A549 (cell line): ENCODE measurements at regions not wholly inside any gene's neighbourhood (a gene's known extent, or its start where the extent isn't known, plus 50 kb on each side); places are given as distances from the start of the nearest gene placed in this dataset.

ENCODE experiments used
- ATAC-seq, 2 experiments: fragments of 200-7000 bp in 1 of 2; fragments of >200 bp in 1 of 2; cut with Nextera tagmentation in 1 of 2; cut with Tn5 transposase in 1 of 2; 3 replicates each; pipeline versions ENCODE4 v1.8.0 to v1.9.1; 2018 to 2020; ENCODE audit warnings: mild to moderate bottlenecking in 1 of 2, moderate library complexity in 1 of 2
- CTCF ChIA-PET: fragments of 300-600 bp; sonication (Branson Sonifier 250); formaldehyde crosslinking; extraction: SDS; loops from one replicate; lab custom pipeline; 2021; ENCODE audit warnings: antibody characterized with exemption, inconsistent platforms; lab: Yijun Ruan, JAX
- POLR2A ChIA-PET: fragments of 350-600 bp; formaldehyde crosslinking; extraction: SDS; loops from one replicate; lab custom pipeline; 2021; ENCODE audit warnings: antibody characterized with exemption, inconsistent platforms; lab: Yijun Ruan, JAX
- DNase-seq, 2 experiments: peaks; one replicate each; pipeline versions ENCODE4 v3.0.0 to v3.0.0-alpha.2; 2011 to 2016; ENCODE audit warnings: low read depth in 1 of 2, low spot score in 1 of 2
- FAIRE-seq: peaks from 2 replicates; lab custom pipeline; 2011; peaks lifted over from hg19 to GRCh38; lab: Jason Lieb, UNC
- H3K27ac ChIP-seq, 2 experiments: fragments of >200 bp; sonication (Bioruptor Twin); formaldehyde crosslinking; 3 replicates each; pipeline ENCODE4 v1.5.1; 2016 to 2017
- H3K4me1 ChIP-seq: fragments of >200 bp; sonication (Bioruptor Twin); formaldehyde crosslinking; 3 replicates; pipeline ENCODE4 v1.6.1; 2016
- H3K4me2 ChIP-seq: fragments of >200 bp; sonication (Bioruptor Twin); formaldehyde crosslinking; 3 replicates; pipeline ENCODE4 v1.6.1; 2016
- H3K4me3 ChIP-seq: fragments of >200 bp; sonication (Bioruptor Twin); formaldehyde crosslinking; 3 replicates; pipeline ENCODE4 v1.5.1; 2016
- H3K9me3 ChIP-seq: fragments of >200 bp; sonication (Bioruptor Twin); formaldehyde crosslinking; 3 replicates; pipeline ENCODE4 v1.6.1; 2016
- BCL3 ChIP-seq: fragments of >200 bp; sonication (Bioruptor Twin); formaldehyde crosslinking; IDR thresholded peaks from 3 replicates; pipeline ENCODE4 v1.6.1; 2016
- BHLHE40 ChIP-seq: IDR thresholded peaks from 2 replicates; pipeline ENCODE4 v1.6.1; 2012; ENCODE audit warnings: low read depth, low read length, inconsistent platforms
- CBX2 ChIP-seq: fragments of 200-600 bp; sonication (generic); IDR thresholded peaks from 2 replicates; pipeline ENCODE4 v1.6.1; 2016; ENCODE audit warnings: low read depth, mild to moderate bottlenecking, borderline replicate concordance
- CHD2 ChIP-seq: fragments of 150-350 bp; IDR thresholded peaks from 2 replicates; pipeline ENCODE4 v1.6.1; 2014; ENCODE audit warnings: low read length; ENCODE audit not compliant: partially characterized antibody
- CHD4 ChIP-seq: fragments of 200-600 bp; sonication (generic); IDR thresholded peaks from 2 replicates; pipeline ENCODE4 v1.6.1; 2016; ENCODE audit warnings: antibody characterized with exemption, mild to moderate bottlenecking, borderline replicate concordance
- CTCF ChIP-seq: fragments of >200 bp; sonication (Bioruptor Twin); formaldehyde crosslinking; IDR thresholded peaks from 3 replicates; pipeline ENCODE4 v1.5.1; 2016
- EHF ChIP-seq: fragments of 250-450 bp; sonication (Bioruptor Pico); IDR thresholded peaks from 2 replicates; pipeline ENCODE4 v1.5.0; 2020; ENCODE audit warnings: mild to moderate bottlenecking
- ELK1 ChIP-seq: fragments of 150-350 bp; IDR thresholded peaks from 2 replicates; pipeline ENCODE4 v1.6.1; 2014; ENCODE audit warnings: low read depth, mild to moderate bottlenecking, low read length
- FOSL2 ChIP-seq, 2 experiments: fragments of 450-650 bp in 1 of 2; fragments of >200 bp in 1 of 2; sonication (Bioruptor Twin) in 1 of 2; formaldehyde crosslinking; IDR thresholded peaks; 2 replicates each; pipeline versions ENCODE4 v1.5.0 to v1.6.1; 2016 to 2020; ENCODE audit warnings: mild to moderate bottlenecking in 1 of 2, moderate library complexity in 1 of 2
- HES2 ChIP-seq: fragments of >200 bp; sonication (Bioruptor Twin); formaldehyde crosslinking; IDR thresholded peaks from 2 replicates; pipeline ENCODE4 v1.6.1; 2016
- HMGXB4 ChIP-seq: fragments of 250-450 bp; sonication (Bioruptor Pico); IDR thresholded peaks from 2 replicates; pipeline ENCODE4 v1.5.0; 2021; ENCODE audit warnings: mild to moderate bottlenecking, moderate library complexity, borderline replicate concordance
- HOXB13 ChIP-seq: fragments of 250-450 bp; sonication (Bioruptor Pico); IDR thresholded peaks from 2 replicates; pipeline ENCODE4 v1.5.0; 2020; ENCODE audit warnings: low read depth, mild to moderate bottlenecking, moderate library complexity
- HOXB5 ChIP-seq: fragments of 250-450 bp; sonication (Bioruptor Pico); IDR thresholded peaks from 2 replicates; pipeline ENCODE4 v1.5.0; 2020; ENCODE audit warnings: mild to moderate bottlenecking, moderate library complexity
- KDM1A ChIP-seq: fragments of 200-600 bp; sonication (generic); IDR thresholded peaks from 2 replicates; pipeline ENCODE4 v1.6.1; 2016; ENCODE audit warnings: low read depth, mild to moderate bottlenecking
- KDM5A ChIP-seq: fragments of 200-600 bp; sonication (generic); IDR thresholded peaks from 2 replicates; pipeline ENCODE4 v1.6.1; 2016; ENCODE audit warnings: antibody characterized with exemption, mild to moderate bottlenecking
- MAFK ChIP-seq: fragments of 450-650 bp; IDR thresholded peaks from 2 replicates; pipeline ENCODE4 v1.6.1; 2014; ENCODE audit not compliant: partially characterized antibody
- MAX ChIP-seq: IDR thresholded peaks from 2 replicates; pipeline ENCODE4 v1.6.1; 2012
- MYC ChIP-seq: IDR thresholded peaks from 2 replicates; pipeline ENCODE4 v1.6.1; 2012; ENCODE audit warnings: mild to moderate bottlenecking, inconsistent platforms, low read length, improper control_type of control experiment, borderline replicate concordance
- NPAS2 ChIP-seq: fragments of 250-450 bp; sonication (Bioruptor Pico); IDR thresholded peaks from 2 replicates; pipeline ENCODE4 v1.8.0; 2022; ENCODE audit warnings: mild to moderate bottlenecking, moderate library complexity, borderline replicate concordance
- NR3C1 ChIP-seq: fragments of >200 bp; sonication (Bioruptor Twin); formaldehyde crosslinking; IDR thresholded peaks from 3 replicates; pipeline ENCODE4 v1.6.1; 2017
- POLR2A ChIP-seq: IDR thresholded peaks from 2 replicates; pipeline ENCODE4 v1.6.1; 2012; ENCODE audit warnings: mild to moderate bottlenecking, low read length
- RARB ChIP-seq: fragments of 250-450 bp; sonication (Bioruptor Pico); IDR thresholded peaks from 2 replicates; pipeline ENCODE4 v1.8.0; 2021; ENCODE audit warnings: mild to moderate bottlenecking, moderate library complexity
- RFX5 ChIP-seq: fragments of 450-650 bp; IDR thresholded peaks from 2 replicates; pipeline ENCODE4 v1.7.1; 2014; ENCODE audit warnings: antibody characterized with exemption, mild to moderate bottlenecking, moderate library complexity
- SMC3 ChIP-seq: fragments of >200 bp; sonication (Bioruptor Twin); formaldehyde crosslinking; IDR thresholded peaks from 3 replicates; pipeline ENCODE4 v1.6.1; 2018; ENCODE audit warnings: inconsistent platforms
- ZSCAN20 ChIP-seq: fragments of 250-450 bp; sonication (Bioruptor Pico); IDR thresholded peaks from 2 replicates; pipeline ENCODE4 v1.8.0; 2022; ENCODE audit warnings: mild to moderate bottlenecking, moderate library complexity
- WGBS: methylation state at CpG from one replicate; pipeline ENCODE4 v1.1.6; 2017; ENCODE audit errors: missing lambda C conversion rate; 5-methylcytosine and 5-hydroxymethylcytosine counted together

GRCh38 chr2:234307322-234307961, 189.4 kb downstream of the ARL4C start:
- Histone ChIP-seq H3K9me3 (peaks cover 11% of the 10 kb centered on the region; the same call in 2 of the 3 replicates), H3K27ac (peak overlapping the region; percentile 88 to 94), H3K4me1 (peaks cover 70% of the 10 kb centered on the region), H3K4me3 (no peak overlapping the region), H3K4me2 (peak overlapping the region; percentile 71)
- no peak for ATAC-seq
- ChIA-PET POLR2A (interaction anchor here (1.7 to 2.9 kb wide), 3 partner anchors 49 to 189 kb away, joined by 7 to 21 read pairs (median 9); partner anchors contain the start of gene ARL4C), CTCF (interaction anchor here (0.9 to 3.4 kb wide), 12 partner anchors 10 to 444 kb away, joined by 3 to 22 read pairs (median 6); no protein-coding TSS in a partner anchor)
- no peak for FAIRE-seq
- WGBS: 79% methylated on average over 4 of the region's 4 CpGs
- DNase-seq: no peak
- no peak for TF ChIP-seq FOSL2 (IDR thresholded peaks at IDR 0.05)
- TF ChIP-seq FOSL2 (CRISPR knock-in tag; IDR thresholded peaks at IDR 0.05): no peak
- TF ChIP-seq CHD2: no peak
- no peak for TF ChIP-seq BCL3
- no peak for TF ChIP-seq KDM5A
- no peak for TF ChIP-seq SMC3
- TF ChIP-seq MAFK: no peak
- peak; percentile 38; the same call in 1 of the 2 replicates for TF ChIP-seq KDM1A
- TF ChIP-seq MYC: no peak
- TF ChIP-seq CBX2: no peak
- no peak for TF ChIP-seq HMGXB4 (CRISPR knock-in tag)
- peak; percentile 11; the same call in 1 of the 2 replicates for TF ChIP-seq CHD4
- TF ChIP-seq NPAS2 (CRISPR knock-in tag): no peak
- TF ChIP-seq RFX5: no peak
- TF ChIP-seq HOXB13 (CRISPR knock-in tag): no peak
- TF ChIP-seq ZSCAN20: no peak
- peak; percentile 41; the same call in 1 of the 2 replicates for TF ChIP-seq MAX
- no peak for TF ChIP-seq NR3C1
- no peak for TF ChIP-seq CTCF
- TF ChIP-seq POLR2A: no peak
- no peak for TF ChIP-seq ELK1
- no peak for TF ChIP-seq BHLHE40
- no peak for TF ChIP-seq RARB (CRISPR knock-in tag)
- no peak for TF ChIP-seq EHF (CRISPR knock-in tag)
- TF ChIP-seq HES2: no peak
- TF ChIP-seq HOXB5 (CRISPR knock-in tag): no peak
